Esophagus squamous epithelium (tissue), 4 donors: ENCODE measurements at regions not wholly inside any gene's neighbourhood (a gene's known extent, or its start where the extent isn't known, plus 50 kb on each side); places are given as distances from the start of the nearest gene placed in this dataset.

Experiments used
- POLR2A ChIP-seq, 4 donors: fragments of 450-650 bp; IDR thresholded peaks; one replicate each; pipeline ENCODE4 v1.6.1; 2017; ENCODE audit warnings: antibody characterized with exemption in 4 of 4, mild to moderate bottlenecking in 4 of 4, moderate library complexity in 3 of 4
- TF ChIP-seq, protein P1 (sequence below), 6 experiments: fragments of 450-650 bp in 4 of 6; fragments of 200-600 bp in 2 of 6; sonication (generic) in 2 of 6; IDR thresholded peaks; one replicate each; pipeline ENCODE4 v1.5.1; 2016 to 2019; ENCODE audit warnings: antibody characterized with exemption in 6 of 6, mild to moderate bottlenecking in 4 of 6, moderate library complexity in 4 of 6

DNA sequence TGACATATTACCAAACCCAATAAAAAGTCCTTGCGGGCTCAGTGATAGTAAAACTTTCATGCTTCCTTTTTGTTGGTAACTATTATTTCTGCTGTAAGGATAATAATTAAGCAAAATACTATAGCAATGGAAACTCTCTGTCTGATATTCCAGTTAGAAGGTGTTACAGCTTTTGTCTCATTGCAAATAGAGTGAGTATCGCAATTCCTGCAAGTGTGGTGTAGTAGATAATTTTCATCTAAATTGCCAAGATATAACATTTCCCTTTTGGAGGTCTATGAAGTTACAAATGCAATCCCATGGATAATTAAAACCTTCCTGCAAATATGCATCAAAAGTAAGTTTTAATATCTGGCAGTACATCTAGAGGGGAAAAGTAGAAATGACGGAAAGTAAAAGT, 88.7 kb upstream of the CD93 start:
- TF ChIP-seq, protein P1, sequence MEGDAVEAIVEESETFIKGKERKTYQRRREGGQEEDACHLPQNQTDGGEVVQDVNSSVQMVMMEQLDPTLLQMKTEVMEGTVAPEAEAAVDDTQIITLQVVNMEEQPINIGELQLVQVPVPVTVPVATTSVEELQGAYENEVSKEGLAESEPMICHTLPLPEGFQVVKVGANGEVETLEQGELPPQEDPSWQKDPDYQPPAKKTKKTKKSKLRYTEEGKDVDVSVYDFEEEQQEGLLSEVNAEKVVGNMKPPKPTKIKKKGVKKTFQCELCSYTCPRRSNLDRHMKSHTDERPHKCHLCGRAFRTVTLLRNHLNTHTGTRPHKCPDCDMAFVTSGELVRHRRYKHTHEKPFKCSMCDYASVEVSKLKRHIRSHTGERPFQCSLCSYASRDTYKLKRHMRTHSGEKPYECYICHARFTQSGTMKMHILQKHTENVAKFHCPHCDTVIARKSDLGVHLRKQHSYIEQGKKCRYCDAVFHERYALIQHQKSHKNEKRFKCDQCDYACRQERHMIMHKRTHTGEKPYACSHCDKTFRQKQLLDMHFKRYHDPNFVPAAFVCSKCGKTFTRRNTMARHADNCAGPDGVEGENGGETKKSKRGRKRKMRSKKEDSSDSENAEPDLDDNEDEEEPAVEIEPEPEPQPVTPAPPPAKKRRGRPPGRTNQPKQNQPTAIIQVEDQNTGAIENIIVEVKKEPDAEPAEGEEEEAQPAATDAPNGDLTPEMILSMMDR (IDR thresholded peaks at IDR 0.05): no peak
- TF ChIP-seq POLR2A (IDR thresholded peaks at IDR 0.05): no peak
